Stimulated activated CD8-positive, alpha-beta memory T cell treated with anti-CD3 and anti-CD28 coated beads, Interleukin-15, amount 100 ng/mL, for 1 hour (primary cell): ENCODE measurements at regions not wholly inside any gene's neighbourhood (a gene's known extent, or its start where the extent isn't known, plus 50 kb on each side); places are given as distances from the start of the nearest gene placed in this dataset.

Source experiments
- DNase-seq: peaks from one replicate; pipeline ENCODE4 v3.0.0-alpha.2; 2020; ENCODE audit warnings: low read depth

DNA sequence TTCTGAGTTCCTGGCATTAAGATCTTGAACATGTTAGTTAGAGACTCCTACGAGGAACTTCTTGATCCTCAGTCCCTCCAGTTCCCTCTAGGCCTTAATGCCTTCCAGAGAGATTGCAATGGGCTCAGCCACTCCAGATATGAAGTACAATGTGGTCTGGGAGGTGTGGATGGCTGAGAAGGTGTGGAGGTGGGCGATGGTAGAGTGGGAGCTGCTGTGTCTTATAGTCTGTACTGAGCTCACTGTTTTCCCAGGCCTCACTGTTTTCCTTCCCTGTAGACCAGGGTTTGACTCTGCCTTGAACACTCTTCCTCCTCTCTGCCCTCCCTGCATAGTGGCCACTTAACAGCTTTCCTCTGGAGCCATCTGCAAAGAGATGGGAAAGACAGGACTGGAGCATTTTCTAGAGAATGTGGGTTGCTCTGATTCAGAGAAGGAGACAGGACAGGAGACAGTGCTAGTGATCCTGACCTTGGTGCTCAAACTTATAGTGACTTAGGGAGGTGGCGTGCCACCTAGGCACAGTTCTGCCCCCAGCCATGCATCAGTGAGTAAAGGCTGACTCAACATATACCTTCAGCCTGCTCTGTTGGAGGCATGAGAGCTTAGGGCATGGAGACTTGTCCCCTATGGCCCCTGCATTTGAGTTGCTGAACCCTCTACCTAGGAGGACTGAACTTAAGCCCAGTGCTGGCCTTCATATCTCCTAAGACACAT, 129.7 kb downstream of the TDRD15 start:
- DNase-seq = no peak

DNA sequence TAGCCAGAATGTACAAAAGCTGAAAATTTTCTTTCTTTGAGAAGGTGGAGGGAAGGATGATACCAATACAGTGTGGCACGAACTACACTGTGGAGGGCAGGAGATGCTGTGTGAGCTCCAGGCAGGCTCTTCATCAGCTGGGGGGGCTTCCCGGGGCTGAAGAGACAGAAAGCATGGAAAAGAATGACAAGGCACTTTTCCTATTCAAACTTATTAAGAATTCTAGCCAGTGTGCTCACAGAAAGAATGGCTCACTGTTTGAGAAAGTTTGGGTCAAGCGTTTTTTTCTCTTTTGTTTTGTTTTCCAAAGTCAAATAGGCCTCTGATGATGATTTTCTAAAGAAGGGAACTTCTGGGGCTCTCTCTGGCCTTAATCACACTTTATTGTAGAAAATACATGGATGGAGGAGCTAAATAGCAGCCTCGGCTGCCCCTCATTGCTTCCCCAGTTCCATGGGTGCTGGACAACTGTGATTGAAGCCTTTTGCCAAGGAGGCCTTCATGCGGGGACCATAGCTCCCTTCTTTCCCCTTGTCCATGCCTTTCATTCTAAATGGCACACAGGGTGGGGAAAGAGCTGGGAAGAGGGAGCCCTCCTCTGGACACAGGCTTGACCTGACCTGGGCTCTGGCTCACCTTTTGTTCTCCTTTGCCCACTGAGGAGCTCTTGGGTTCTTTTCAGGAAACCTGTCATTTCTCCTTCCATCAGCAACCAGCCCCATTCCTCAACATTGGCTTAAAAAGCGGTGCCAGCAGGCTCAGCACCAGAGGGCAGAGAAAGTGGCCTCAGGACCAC, 130.6 kb downstream of the TDRD15 start:
- no peak for DNase-seq

DNA sequence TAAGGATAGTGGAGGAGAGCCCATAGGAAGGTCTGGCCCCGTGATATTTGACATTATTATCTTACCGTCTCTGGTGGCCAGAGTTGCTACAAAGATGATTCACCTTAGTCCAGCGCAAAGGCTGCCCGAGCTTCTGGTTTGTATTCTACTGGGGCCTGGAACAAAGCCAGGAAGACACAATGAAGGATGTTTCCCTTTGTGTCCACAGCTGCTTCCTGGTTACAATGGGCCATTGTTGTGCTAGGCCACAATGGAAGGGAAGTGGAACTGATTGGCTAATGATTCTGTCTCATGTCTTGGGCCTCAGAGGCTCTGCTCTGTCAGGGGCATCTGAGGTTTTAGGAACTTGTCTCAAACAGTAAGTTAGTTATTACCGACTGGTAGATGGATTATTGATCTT, 132.2 kb downstream of the TDRD15 start:
- DNase-seq = no peak

DNA sequence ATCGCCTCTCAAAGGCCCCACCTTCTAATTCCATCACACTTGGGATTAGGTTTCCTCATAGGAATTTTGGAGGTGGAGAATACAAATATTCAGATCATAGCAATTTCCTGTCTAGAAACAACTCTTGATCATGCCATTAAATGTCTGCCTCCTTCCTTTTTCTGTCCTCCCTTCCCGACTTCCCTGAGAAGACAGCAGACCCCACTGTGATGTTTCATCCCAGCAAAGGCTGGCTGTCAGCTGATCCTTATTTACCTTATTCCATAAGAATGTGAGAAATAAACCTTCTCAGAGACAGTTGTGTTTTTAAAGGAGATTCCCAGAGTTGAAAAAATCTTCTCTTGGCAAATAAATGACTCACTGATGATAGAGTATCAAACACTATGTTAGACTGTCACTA, 133.9 kb downstream of the TDRD15 start:
- no peak for DNase-seq

DNA sequence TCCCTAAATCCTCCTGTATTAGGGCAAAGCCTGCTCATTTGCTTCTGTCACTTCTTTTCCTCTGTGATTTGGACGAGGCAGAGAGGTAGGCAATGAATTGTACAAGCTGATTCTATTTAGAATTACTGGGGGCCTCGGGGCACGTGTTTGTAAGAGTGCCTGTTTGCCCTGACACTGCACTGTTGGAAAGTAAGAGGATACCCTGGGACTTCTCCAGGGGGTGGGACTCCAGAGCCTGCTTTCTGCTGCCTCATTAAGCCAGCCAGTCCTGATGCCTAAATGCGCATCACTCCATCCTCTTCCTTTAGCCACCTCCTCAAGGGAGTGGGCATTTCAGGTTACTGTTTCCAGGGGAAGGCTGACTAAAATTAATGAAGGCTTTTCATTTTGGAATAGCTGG, 134.3 kb downstream of the TDRD15 start:
- DNase-seq = no peak

DNA sequence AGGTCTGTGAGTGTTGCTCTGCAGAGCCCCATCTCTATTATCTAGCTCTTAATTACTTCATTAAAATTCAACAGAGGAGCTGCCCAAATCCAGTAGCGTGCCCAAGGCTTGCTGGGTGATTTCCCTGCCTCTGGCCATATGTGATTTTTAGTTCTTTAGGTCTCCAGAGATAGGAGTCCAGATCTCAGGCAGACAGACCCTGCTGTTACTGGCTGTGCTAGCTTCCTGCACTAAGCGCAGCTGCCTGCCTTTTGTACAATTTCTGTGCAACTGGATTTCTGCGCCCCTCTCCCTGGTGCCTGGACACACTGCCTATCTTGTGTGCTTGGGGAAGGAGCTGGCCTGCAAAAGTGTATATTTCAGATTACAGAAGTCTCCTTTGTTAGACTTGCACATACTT, 136.5 kb downstream of the TDRD15 start:
- DNase-seq = no peak

DNA sequence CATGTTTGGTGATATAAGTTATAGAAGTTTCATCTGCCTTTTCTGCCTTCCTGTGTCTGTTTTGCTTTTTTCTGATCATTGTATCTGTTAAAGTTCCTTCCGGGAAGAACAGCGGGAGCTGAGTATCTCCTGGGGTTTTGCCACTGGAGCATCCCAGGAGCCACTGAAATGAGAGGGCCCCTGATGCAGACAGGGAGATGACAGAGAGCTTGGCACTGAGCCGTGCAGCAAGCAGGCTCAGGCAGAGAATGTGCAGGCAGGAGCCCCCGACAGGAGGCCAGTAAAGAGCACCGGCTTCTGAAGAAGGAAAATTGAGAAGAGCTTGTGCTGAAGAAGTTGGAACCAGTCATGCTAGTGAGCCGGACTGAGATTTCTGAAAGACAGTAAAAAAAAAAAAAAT, 137.8 kb downstream of the TDRD15 start:
- no peak for DNase-seq

GRCh38 chr2:21262426-21262940, 138.7 kb downstream of the TDRD15 start:
- no peak for DNase-seq

GRCh38 chr2:21263622-21264021, 139.9 kb downstream of the TDRD15 start:
- DNase-seq = no peak

DNA sequence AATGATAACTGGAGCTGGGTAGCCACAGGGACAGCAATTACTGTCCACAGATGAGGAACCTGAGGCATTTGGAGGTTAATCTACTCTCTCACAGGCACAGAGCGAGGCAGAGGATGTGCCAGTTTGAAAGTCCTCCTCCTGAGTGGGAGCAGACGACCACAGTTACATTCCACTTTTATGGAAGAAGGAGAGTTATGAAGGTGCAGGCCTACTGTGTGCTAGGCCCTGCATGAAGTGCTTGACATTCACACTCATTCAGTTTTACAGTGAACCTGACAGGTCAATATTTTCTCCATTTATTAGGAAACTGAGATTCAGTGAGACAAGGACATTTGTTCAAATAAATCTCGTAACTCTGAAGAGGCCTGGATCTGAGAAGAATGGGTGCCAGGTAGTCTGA, 142.0 kb downstream of the TDRD15 start:
- no peak for DNase-seq

- DNase-seq = no peak
These were observed 143.6 kb downstream of the TDRD15 start for GRCh38 chr2:21267232-21267835.

DNA sequence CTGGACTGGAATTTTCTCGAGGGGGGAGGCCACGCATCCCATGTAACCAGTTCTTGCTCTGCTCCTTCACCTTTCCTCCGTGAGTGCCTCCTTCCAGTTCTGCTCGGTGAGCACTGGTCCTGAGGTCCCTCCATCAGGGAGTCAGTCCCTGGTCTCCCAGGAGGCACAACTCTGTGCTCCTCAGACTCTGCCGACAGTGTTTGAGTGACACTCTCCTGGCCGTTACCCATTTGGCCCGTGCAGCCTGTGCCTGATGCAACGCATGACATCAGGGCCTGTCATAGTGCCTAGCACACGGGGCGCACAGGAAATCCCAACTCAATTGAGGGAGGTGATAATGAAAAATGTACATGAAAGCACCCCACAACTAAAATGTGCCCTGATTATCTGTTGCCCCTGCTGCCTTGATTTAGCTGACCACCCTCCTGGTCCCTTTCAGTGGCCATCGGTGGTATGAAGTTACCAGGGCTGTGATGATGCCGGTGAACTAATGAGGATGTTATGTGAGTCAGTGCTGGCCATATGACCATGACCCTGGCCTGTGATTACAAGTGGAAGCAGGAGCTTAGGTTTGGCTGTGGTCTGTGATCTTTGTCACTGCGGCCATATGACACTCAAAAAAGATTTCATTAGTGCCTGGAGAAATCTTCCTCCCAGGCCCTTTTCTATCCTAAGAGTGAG, 144.6 kb downstream of the TDRD15 start:
- DNase-seq = no peak

DNA sequence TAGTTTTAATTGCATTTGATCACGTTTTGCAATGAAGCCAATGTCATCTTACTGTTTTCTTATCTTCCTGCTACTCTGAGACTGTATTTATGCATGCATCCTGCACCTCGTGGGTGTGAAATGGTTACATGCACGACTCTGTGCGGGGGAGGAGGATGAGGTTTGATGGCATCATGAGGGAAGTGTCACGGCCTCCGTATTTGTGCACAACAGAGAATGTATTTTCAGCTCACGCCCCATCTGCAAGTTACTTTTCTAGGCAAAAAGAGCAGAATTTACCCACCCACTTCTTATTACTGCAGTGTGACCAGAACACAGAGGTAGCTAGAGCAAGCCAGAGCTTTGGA, 145.1 kb downstream of the TDRD15 start:
- DNase-seq = no peak

- DNase-seq = no peak
These were observed 145.6 kb downstream of the TDRD15 start for GRCh38 chr2:21269382-21269781.

GRCh38 chr2:21270083-21270491, 146.3 kb downstream of the TDRD15 start:
- DNase-seq = no peak

- DNase-seq = no peak
These were observed 146.9 kb downstream of the TDRD15 start for GRCh38 chr2:21270708-21271122.

- DNase-seq = no peak
These were observed 152.4 kb downstream of the TDRD15 start for GRCh38 chr2:21276163-21276562.

DNA sequence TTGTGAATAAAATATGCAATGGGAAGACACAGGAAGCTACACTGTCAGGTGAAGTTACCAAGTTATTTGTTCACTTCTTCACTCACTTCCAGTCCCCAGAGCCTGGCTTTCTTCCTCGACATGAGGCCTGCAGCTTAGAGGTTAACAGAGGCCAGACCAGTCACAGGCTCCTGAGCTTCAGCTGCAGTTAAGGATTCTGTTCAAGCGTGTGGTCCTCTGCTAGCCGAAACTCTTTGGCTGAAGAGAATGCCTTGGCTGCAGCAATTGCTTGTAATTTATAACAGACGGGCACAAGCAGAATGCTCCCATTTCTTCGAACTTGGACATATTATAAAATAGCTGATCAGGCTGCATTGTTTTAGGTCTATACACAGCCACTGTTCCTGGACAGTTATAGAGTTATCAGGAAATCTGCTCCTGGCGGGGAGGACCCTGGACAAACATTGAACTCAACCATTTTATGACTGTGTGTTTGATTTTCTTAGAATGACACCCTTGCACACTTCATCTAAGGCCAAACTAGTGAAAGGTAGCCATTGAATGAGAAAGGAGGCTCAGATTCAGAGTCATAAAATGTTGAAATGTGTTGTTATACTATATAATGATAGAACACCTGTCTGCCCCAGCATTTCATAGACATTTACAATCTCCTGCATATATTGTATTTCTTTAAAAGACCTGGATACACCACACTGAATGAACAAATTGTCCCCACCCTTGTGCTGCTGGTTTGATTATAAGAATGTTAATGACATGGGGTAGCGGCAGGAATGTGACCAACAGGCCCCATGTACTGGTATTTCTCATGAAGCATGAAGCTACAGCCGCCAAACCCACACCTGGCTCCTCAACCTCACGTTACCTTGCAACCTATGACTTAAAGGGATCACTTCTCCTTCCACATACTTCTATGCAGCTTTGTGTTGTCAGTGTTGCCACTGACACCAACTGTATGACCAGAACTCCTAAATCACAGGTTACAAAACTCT, 153.6 kb downstream of the TDRD15 start:
- no peak for DNase-seq

GRCh38 chr2:21279525-21279924, 155.8 kb downstream of the TDRD15 start:
- no peak for DNase-seq

- no peak for DNase-seq
These were observed 157.0 kb downstream of the TDRD15 start for GRCh38 chr2:21280793-21281192.

DNA sequence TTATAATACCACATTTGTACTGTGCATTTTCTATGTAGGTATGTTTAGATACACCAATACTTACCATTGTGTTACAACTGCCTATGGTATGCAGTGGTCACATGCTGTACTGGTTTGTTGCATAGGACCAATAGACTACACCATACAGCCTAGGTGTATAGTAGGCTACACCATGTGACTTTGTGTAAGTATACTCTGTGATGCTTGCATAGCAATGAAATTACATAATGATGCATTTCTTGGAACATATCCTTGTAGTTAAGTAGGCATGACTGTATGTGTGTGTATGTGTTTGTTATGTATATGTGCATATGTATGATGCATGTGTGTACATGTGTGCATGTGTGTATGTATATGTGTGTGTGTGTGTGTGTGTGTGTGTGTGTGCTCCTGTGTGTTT, 157.6 kb downstream of the TDRD15 start:
- DNase-seq = no peak
